HG03565 (cell line): ENCODE measurements at regions not wholly inside any gene's neighbourhood (a gene's known extent, or its start where the extent isn't known, plus 50 kb on each side); places are given as distances from the start of the nearest gene placed in this dataset.

ENCODE experiments used
- ATAC-seq: cut with Tn5 transposase; IDR thresholded peaks from one replicate; pipeline ENCODE4 v1.9.1; 2021; ENCODE audit warnings: mild to moderate bottlenecking, moderate library complexity; ENCODE audit not compliant: unreplicated experiment

DNA sequence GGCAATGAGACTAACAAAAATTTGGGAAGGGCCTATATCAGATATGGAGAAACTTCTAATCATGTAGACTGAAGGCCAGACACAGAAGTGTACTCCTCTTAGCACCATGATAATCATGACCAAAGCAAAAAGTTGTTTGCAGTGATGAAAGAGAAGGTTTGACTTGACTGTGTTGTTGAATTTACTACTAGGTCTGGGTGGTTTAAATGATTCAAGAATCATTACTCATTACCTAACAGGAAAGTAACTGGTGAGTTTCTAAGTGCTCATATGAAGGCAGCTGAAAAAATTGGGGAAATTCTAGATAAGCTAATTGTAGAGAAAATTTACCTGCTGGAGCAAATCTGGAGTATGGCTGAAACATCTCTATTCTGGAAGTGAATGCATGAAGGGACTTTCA is 451.5 kb upstream of the SORCS1 start:
- ATAC-seq, result no peak

GRCh38 chr10:107614939-107615685 is 450.6 kb upstream of the SORCS1 start:
- no peak for ATAC-seq

DNA sequence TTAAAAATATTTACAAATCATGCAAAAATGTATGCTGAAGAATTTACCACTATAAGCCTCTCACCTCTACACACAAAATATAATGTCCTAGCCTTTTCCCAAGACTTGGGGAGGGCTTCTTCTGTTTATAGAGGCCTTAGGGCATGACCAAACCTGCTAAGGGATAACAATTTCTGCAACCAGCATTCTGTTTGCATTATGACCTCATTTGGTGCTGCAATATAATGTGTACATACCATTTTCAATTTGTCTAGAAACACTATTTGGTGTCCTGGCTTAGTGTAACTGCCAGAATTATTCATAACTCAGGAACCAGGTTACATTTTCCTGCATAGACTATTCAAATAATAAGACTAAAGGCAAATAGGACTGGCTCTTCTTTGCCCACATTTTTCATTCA is 446.6 kb upstream of the SORCS1 start:
- no peak for ATAC-seq

- ATAC-seq, result no peak
These were observed 424.6 kb upstream of the SORCS1 start for GRCh38 chr10:107589081-107589480.

DNA sequence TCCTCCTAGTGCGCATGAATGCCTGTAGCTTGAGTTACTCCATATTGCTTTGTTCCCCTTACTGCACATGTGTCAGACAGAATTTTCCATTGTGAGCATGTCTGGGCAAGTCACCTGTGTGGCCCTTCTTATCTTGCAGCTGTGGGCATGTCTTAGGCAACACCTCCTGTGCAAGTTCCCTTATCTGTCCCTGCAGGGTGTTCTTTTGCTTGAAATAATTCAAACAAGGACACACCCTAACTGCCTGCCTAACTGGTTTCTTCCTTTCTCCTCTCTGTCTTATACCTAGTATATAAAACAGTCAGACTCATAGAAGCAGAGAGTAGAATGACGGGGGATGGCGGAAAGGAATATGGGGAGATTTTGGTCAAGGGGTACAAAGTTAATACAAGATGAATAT is 421.1 kb upstream of the SORCS1 start:
- no peak for ATAC-seq

DNA sequence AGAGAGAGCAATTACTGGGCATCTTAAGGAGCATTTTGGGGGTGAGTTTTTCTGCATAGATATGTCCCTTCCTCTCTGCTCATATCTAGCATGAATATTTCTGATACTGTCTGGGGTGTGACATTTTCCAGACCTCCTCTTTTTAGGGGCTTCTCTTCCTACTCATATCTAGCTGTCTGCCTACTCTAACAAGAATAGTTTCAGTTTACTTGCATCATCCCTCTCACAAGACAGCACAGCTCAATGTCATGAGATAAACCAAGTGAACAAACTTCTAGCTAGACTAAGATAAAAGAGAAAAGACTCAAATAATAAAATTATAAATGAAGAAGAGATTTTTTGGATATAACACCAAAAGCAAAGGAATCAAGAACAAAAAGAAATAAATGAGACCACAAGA is 419.5 kb upstream of the SORCS1 start:
- ATAC-seq, result no peak

DNA sequence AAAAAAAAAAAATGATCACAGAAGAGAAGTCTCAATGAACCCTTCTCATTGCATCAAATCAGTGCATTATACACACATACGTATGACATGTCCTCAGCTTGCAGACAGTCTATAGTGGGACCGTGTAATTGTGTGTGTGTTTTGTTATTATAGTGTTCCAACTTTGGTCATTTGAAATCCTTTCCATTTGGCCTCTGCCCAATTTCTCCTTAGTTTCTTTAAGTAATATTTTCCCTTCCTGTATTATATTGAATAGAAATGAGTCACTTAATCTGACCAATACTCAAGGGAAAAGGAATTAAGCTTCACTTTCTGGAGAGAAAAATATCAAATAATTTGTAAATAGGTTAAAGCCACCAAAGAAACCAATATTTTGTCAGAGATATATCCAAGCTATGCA is 415.5 kb upstream of the SORCS1 start:
- ATAC-seq, result no peak

- no peak for ATAC-seq
These were observed 412.7 kb upstream of the SORCS1 start for GRCh38 chr10:107577221-107577620.

- no peak for ATAC-seq
These were observed 412.2 kb upstream of the SORCS1 start for GRCh38 chr10:107576746-107577145.

DNA sequence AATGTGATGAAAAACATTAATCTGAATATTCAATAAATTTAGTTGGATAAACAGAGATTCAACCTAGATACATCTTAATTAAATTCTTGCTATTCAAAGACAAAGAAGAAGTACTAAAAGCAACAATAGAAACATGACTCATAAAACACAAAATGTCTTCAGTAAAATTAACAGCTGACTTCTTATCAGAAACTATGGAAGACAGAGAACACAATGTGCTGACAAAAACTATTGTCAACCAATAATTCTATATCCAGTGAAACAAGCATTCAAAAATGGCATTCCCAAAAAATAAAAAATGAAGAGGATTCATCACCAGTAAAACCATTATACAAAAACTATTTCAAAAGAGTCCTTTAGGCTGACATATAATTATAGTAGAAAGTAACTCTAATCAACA is 400.5 kb upstream of the SORCS1 start:
- no peak for ATAC-seq

GRCh38 chr10:107561136-107561650 is 396.7 kb upstream of the SORCS1 start:
- ATAC-seq, result no peak

DNA sequence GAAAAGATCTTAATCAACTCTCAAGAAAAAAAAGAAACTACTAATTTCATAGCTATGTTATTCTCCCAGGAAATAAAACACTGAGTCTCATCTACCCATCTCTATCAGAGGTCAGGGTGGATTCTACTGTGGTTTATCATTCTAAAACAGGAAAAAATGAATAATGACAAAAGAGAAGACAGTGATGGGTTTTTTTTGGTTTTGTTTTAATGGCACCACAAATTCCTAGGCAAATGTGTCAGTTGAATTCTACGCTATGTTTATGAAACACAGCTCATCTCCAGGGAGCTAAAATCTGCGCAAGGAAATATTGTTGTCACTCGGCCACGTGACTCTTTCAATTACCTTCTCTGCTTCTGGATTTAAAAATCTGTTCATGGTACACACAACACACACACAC is 393.4 kb upstream of the SORCS1 start:
- ATAC-seq, result no peak

- ATAC-seq, result no peak
These were observed 389.8 kb upstream of the SORCS1 start for GRCh38 chr10:107554333-107554732.

- ATAC-seq, result no peak
These were observed 389.0 kb upstream of the SORCS1 start for GRCh38 chr10:107553470-107553869.

DNA sequence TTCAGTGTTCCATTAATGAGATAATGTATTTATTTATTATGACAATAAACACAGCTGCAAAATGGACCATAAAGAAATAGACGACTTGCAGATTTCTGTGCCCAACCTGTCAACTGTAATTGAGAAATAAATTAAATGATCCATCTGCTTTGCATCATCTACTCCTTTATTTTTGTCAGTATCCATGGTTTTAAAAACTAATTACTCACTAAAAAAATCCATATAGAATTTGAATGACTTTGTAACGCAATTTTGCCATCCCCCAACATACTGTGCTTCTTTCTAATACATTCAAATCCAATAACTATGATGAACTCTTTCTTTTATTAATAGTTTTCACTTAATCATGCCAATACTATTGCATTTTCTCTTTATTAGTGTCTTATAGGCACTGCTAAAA is 388.5 kb upstream of the SORCS1 start:
- ATAC-seq, result no peak

DNA sequence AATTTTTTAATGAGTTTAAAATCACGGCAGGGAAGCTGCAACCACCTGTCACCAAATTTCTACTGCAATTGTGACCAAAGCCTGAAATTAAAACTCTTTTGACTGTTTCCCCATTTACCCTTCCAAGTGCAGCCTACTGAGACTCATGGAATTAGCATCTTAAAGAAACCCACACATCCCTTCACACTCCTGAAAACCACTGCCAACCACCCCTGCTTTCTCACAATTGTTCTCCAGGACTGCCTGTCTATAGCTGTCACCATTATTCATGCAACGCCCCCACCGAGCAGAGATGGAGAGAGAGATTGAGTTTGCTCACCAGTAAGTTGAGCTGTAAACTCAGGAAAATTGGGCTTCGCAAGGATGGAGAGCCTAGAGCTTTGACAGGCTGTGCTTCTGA is 383.8 kb upstream of the SORCS1 start:
- no peak for ATAC-seq

DNA sequence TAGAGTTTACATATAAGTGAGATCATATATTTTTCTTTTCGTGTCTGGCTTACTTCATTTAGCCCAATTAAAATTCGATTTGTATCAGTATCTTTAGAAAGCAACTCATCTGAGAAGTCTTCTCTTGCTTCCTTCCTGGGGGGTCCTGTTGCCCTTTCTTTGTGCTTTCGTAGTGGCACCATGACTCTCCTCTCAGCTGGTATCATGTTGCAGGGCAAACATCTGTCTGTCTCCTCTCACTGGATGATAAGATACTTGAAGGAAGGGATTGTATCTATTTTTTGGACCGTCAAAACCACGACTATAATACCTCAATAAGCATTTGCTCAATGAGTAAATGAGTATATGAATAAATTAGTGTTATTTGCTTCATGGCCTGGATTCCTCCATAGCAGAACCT is 382.5 kb upstream of the SORCS1 start:
- ATAC-seq, result no peak

- no peak for ATAC-seq
These were observed 381.8 kb upstream of the SORCS1 start for GRCh38 chr10:107546284-107546683.

DNA sequence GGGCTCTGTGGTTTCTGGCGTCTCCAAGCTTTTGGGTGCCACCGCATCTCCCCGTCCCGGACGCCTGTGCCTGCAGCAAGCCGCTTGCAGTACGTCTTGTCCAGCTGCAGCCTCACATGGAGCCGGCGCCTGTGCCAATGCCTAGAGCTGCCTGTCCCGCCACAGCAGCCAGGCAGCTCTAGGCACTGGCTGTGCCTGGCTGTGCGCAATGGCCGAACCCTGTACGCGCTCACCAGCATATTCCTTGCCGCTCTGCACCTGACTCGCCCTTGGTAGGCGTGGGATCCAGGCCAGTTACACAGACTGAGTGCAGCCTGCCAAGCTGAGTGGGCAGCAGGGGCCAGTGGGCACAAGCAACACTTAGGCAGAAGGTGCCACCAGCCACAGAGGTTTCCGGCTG is 381.2 kb upstream of the SORCS1 start:
- no peak for ATAC-seq

- ATAC-seq, result no peak
These were observed 380.4 kb upstream of the SORCS1 start for GRCh38 chr10:107544706-107545520.

- ATAC-seq, result no peak
These were observed 378.1 kb upstream of the SORCS1 start for GRCh38 chr10:107542607-107543006.

GRCh38 chr10:107542016-107542415 is 377.5 kb upstream of the SORCS1 start:
- ATAC-seq, result no peak
